H9 (cell line): ENCODE measurements at regions not wholly inside any gene's neighbourhood (a gene's known extent, or its start where the extent isn't known, plus 50 kb on each side); places are given as distances from the start of the nearest gene placed in this dataset.

Experiments used
- DNase-seq: peaks from one replicate; pipeline ENCODE4 v3.0.0-alpha.2; 2017
- H2AFZ ChIP-seq: one replicate; pipeline ENCODE4 v1.6.1; 2013; ENCODE audit warnings: mild to moderate bottlenecking, low read length, control low read depth, moderate library complexity
- H2AK5ac ChIP-seq: 2 replicates; pipeline ENCODE4 v1.6.1; 2013; ENCODE audit warnings: low read length, control low read depth, mixed read lengths; ENCODE audit not compliant: insufficient read length
- H2BK120ac ChIP-seq: one replicate; pipeline ENCODE4 v1.6.1; 2013; ENCODE audit warnings: low read depth, mild to moderate bottlenecking, low read length, control low read depth, inconsistent platforms; ENCODE audit not compliant: poor library complexity, severe bottlenecking
- H2BK12ac ChIP-seq: 2 replicates; pipeline ENCODE4 v1.6.1; 2013; ENCODE audit warnings: low read length, control low read depth, mixed read lengths, low read depth; ENCODE audit not compliant: insufficient read length
- H2BK15ac ChIP-seq: 2 replicates; pipeline ENCODE4 v1.6.1; 2013; ENCODE audit warnings: low read depth, low read length, control low read depth
- H2BK20ac ChIP-seq: one replicate; pipeline ENCODE4 v1.6.1; 2013; ENCODE audit warnings: low read depth, mild to moderate bottlenecking, low read length, control low read depth, inconsistent platforms; ENCODE audit not compliant: poor library complexity, severe bottlenecking
- H2BK5ac ChIP-seq: 2 replicates; pipeline ENCODE4 v1.6.1; 2013; ENCODE audit warnings: low read length, control low read depth, mixed read lengths; ENCODE audit not compliant: insufficient read length
- H3K14ac ChIP-seq: 2 replicates; pipeline ENCODE4 v1.6.1; 2013; ENCODE audit warnings: low read length, control low read depth; ENCODE audit not compliant: insufficient read depth
- H3K18ac ChIP-seq: 2 replicates; pipeline ENCODE4 v1.6.1; 2013; ENCODE audit warnings: low read depth, mild to moderate bottlenecking, mixed read lengths, low read length, control low read depth; ENCODE audit not compliant: insufficient read length
- H3K23ac ChIP-seq: 2 replicates; pipeline ENCODE4 v1.6.1; 2013; ENCODE audit warnings: low read length, control low read depth, mixed read lengths, low read depth; ENCODE audit not compliant: insufficient read length
- H3K23me2 ChIP-seq: 2 replicates; pipeline ENCODE4 v1.6.1; 2013; ENCODE audit warnings: low read depth, mild to moderate bottlenecking, mixed read lengths, low read length, control low read depth; ENCODE audit not compliant: insufficient read length, poor library complexity, severe bottlenecking
- H3K27ac ChIP-seq: 2 replicates; pipeline ENCODE4 v1.5.1; 2013; ENCODE audit warnings: low read length, control low read depth, mixed read lengths, low read depth; ENCODE audit not compliant: insufficient read length
- H3K27me3 ChIP-seq: 2 replicates; pipeline ENCODE4 v1.6.1; 2013; ENCODE audit warnings: low read length, control low read depth, inconsistent platforms; ENCODE audit not compliant: insufficient read depth
- H3K4ac ChIP-seq: 2 replicates; pipeline ENCODE4 v1.6.1; 2013; ENCODE audit warnings: low read depth, mild to moderate bottlenecking, control low read depth, inconsistent platforms, low read length, moderate library complexity
- H3K4me1 ChIP-seq: 2 replicates; pipeline ENCODE4 v1.6.1; 2013; ENCODE audit warnings: low read length, control low read depth, inconsistent platforms; ENCODE audit not compliant: insufficient read depth
- H3K4me2 ChIP-seq: 2 replicates; pipeline ENCODE4 v1.6.1; 2013; ENCODE audit warnings: low read length, control low read depth, mixed read lengths; ENCODE audit not compliant: insufficient read length, insufficient read depth
- H3K56ac ChIP-seq: 2 replicates; pipeline ENCODE4 v1.6.1; 2013; ENCODE audit warnings: low read depth, mild to moderate bottlenecking, mixed read lengths, low read length, control low read depth; ENCODE audit not compliant: insufficient read length
- H3K79me1 ChIP-seq: 2 replicates; pipeline ENCODE4 v1.6.1; 2013; ENCODE audit warnings: low read depth, mild to moderate bottlenecking, moderate library complexity, low read length, control low read depth, inconsistent platforms; ENCODE audit not compliant: insufficient read depth, poor library complexity, severe bottlenecking
- H3K79me2 ChIP-seq: 2 replicates; pipeline ENCODE4 v1.6.1; 2013; ENCODE audit warnings: low read length, control low read depth, inconsistent platforms; ENCODE audit not compliant: insufficient read depth
- H3K9ac ChIP-seq: 2 replicates; pipeline ENCODE4 v1.6.1; 2013; ENCODE audit warnings: low read length, control low read depth, mixed read lengths; ENCODE audit not compliant: insufficient read length; ENCODE audit errors: extremely low read depth
- H3K9me3 ChIP-seq: one replicate; pipeline ENCODE4 v1.6.1; 2013; ENCODE audit warnings: low read depth, low read length, inconsistent platforms; ENCODE audit not compliant: control insufficient read depth
- H3T11ph ChIP-seq: one replicate; pipeline ENCODE4 v1.6.1; 2013; ENCODE audit warnings: mild to moderate bottlenecking, low read length, control low read depth, inconsistent platforms
- H4K20me1 ChIP-seq: one replicate; pipeline ENCODE4 v1.6.1; 2013; ENCODE audit not compliant: control insufficient read depth, insufficient read length, insufficient read depth
- H4K5ac ChIP-seq: 2 replicates; pipeline ENCODE4 v1.6.1; 2013; ENCODE audit warnings: low read depth, mild to moderate bottlenecking, mixed read lengths, low read length, control low read depth; ENCODE audit not compliant: insufficient read length
- H4K8ac ChIP-seq: replicated peaks from 2 replicates; pipeline ENCODE4 v1.6.1; 2013; ENCODE audit warnings: low read length, control low read depth, mixed read lengths, low read depth; ENCODE audit not compliant: insufficient read length
- H4K91ac ChIP-seq: 2 replicates; pipeline ENCODE4 v1.6.1; 2013; ENCODE audit warnings: low read depth, mild to moderate bottlenecking, moderate library complexity, mixed read lengths, low read length, control low read depth; ENCODE audit not compliant: insufficient read length
- H3K27ac Mint-ChIP-seq, 3 experiments: 2 replicates in 2 of 3; 3 replicates in 1 of 3; pipeline ENCODE4 v1.8.0; 2020 to 2021; ENCODE audit warnings: mixed read lengths in 3 of 3, mild to moderate bottlenecking in 1 of 3, moderate library complexity in 1 of 3
- H3K27me3 Mint-ChIP-seq: 2 replicates; pipeline ENCODE4 v1.8.0; 2021; ENCODE audit warnings: low read depth, mild to moderate bottlenecking, moderate library complexity, mixed read lengths
- H3K36me3 Mint-ChIP-seq, 3 experiments: 2 replicates in 2 of 3; 3 replicates in 1 of 3; pipeline ENCODE4 v1.8.0; 2020 to 2021; ENCODE audit warnings: low read depth in 3 of 3, mixed read lengths in 3 of 3; ENCODE audit not compliant: insufficient read depth in 1 of 3
- H3K4me1 Mint-ChIP-seq, 2 experiments: 2 replicates each; pipeline ENCODE4 v1.8.0; 2020; ENCODE audit warnings: mixed read lengths in 2 of 2
- H3K4me3 Mint-ChIP-seq, 2 experiments: 2 replicates in 1 of 2; 3 replicates in 1 of 2; pipeline ENCODE4 v1.8.0; 2020 to 2021; ENCODE audit warnings: mild to moderate bottlenecking in 2 of 2, mixed read lengths in 2 of 2, moderate library complexity in 1 of 2
- H3K9me3 Mint-ChIP-seq, 2 experiments: 2 replicates in 1 of 2; 3 replicates in 1 of 2; pipeline ENCODE4 v1.8.0; 2020; ENCODE audit warnings: mild to moderate bottlenecking in 2 of 2, mixed read lengths in 2 of 2, moderate library complexity in 1 of 2
- WGBS: extraction: QIAGEN DNeasy Blood & Tissue Kit; methylation state at CpG from one replicate; pipeline ENCODE4 v1.1.7; 2013; ENCODE audit warnings: missing lambda C conversion rate, low lambda C conversion rate, mixed read lengths; ENCODE audit not compliant: insufficient read length; ENCODE audit errors: extremely low coverage; 5-methylcytosine and 5-hydroxymethylcytosine counted together
- TF ChIP-seq, protein P1 (sequence below): fragments of 200-600 bp; sonication (generic); conservative IDR thresholded peaks from 3 replicates; pipeline ENCODE4 v1.8.0; 2021; ENCODE audit warnings: antibody characterized with exemption, mild to moderate bottlenecking

DNA sequence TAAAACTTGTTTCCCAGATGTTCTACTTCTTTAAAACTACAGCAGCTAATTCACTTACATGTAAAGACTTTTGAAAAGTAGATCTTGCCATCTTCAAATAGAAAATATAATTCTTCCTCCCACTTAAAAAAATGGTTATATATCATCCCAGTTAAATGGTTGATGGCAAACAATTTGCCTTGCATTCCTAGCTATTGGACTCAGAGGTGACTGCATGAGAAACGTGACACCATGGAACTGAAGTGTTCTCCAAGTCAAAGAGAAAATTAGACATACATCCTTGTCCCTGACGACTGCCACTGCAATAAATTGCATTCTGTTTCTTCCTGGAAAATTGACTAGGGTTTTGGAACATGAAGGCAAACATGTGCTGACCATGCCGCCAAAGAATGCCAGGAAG lies 95.0 kb upstream of the POM121L12 start:
- H3K9me3 Mint-ChIP-seq, result no peaks in the 10 kb centered on the region
- Histone ChIP-seq H3K14ac (no peak overlapping the region), H3K27me3 (no peaks in the 10 kb centered on the region), H3T11ph (no peak overlapping the region), H4K91ac (no peak overlapping the region), H3K23me2 (no peaks in the 10 kb centered on the region), H3K4ac (no peak overlapping the region), H2BK120ac (no peak overlapping the region), H3K79me1 (no peaks in the 10 kb centered on the region), H4K5ac (no peak overlapping the region), H2AK5ac (no peak overlapping the region), H3K23ac (no peak overlapping the region), H3K79me2 (no peaks in the 10 kb centered on the region), H2BK5ac (no peak overlapping the region), H2BK20ac (no peak overlapping the region), H3K4me2 (no peak overlapping the region), H3K27ac (no peak overlapping the region), H2AFZ (no peak overlapping the region), H3K18ac (no peak overlapping the region), H3K9ac (no peak overlapping the region), H3K9me3 (no peaks in the 10 kb centered on the region), H3K56ac (no peak overlapping the region), H3K4me1 (no peaks in the 10 kb centered on the region; the same call in 1 of the 2 replicates), H2BK15ac (no peak overlapping the region), H4K8ac (no peak overlapping the region), H4K20me1 (no peaks in the 10 kb centered on the region), H2BK12ac (no peak overlapping the region)
- no CpG with 5 or more reads among the region's 3 CpGs for WGBS
- H3K36me3 Mint-ChIP-seq, result no peaks in the 10 kb centered on the region
- H3K4me3 Mint-ChIP-seq, result no peak overlapping the region
- no peaks in the 10 kb centered on the region for H3K27me3 Mint-ChIP-seq
- no peak overlapping the region for H3K27ac Mint-ChIP-seq
- no peaks in the 10 kb centered on the region for H3K4me1 Mint-ChIP-seq
- no peak for DNase-seq
- TF ChIP-seq, protein P1, sequence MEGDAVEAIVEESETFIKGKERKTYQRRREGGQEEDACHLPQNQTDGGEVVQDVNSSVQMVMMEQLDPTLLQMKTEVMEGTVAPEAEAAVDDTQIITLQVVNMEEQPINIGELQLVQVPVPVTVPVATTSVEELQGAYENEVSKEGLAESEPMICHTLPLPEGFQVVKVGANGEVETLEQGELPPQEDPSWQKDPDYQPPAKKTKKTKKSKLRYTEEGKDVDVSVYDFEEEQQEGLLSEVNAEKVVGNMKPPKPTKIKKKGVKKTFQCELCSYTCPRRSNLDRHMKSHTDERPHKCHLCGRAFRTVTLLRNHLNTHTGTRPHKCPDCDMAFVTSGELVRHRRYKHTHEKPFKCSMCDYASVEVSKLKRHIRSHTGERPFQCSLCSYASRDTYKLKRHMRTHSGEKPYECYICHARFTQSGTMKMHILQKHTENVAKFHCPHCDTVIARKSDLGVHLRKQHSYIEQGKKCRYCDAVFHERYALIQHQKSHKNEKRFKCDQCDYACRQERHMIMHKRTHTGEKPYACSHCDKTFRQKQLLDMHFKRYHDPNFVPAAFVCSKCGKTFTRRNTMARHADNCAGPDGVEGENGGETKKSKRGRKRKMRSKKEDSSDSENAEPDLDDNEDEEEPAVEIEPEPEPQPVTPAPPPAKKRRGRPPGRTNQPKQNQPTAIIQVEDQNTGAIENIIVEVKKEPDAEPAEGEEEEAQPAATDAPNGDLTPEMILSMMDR, result no peak
